ENCODE measurements at regions not wholly inside any gene's neighbourhood (a gene's known extent, or its start where the extent isn't known, plus 50 kb on each side); places are given as distances from the start of the nearest gene placed in this dataset.

DNA sequence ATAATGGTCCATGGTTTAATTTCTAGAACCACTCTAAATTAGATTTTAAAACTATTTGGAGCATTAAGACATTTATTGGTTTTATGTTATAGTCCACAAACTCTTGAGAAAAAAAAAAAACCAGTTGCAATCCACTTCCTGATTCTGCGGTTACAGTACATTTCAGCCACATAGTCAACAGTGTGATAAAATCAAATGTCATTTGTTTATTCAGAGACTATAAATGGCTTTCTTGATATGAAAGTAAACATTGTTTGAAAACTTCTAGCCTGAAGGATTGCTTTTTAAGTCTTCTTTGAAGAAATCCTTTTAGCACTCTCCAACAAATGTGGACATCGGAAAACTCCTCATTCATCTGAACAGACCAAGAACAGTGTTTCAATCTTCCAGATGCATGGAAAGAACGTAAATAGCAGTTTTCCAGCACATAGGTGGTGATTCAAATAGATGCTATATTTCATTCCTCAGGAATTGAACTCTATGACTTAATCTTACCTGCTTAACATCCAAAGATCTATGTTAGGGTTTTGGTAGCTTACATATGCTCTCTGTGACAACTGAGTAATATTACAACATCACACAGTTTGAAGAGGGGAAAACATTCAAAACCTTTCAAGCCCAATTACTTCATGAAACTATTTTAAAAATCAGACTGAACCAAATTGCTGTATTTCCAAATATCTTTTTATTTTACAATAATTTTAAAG lies 87.8 kb upstream of the UBE2E2 start:
- TF ChIP-seq BACH2 (CRISPR knock-in tag; IDR thresholded peaks at IDR 0.05; ENCODE audit: borderline replicate concordance) (no peak), ARNTL (CRISPR knock-in tag; IDR thresholded peaks at IDR 0.05; ENCODE audit: borderline replicate concordance, low read depth) (no peak), ESRRG (CRISPR knock-in tag; IDR thresholded peaks at IDR 0.05) (no peak), ZFP3 (CRISPR knock-in tag; IDR thresholded peaks at IDR 0.05) (no peak), ZC3H10 (CRISPR knock-in tag; IDR thresholded peaks at IDR 0.05) (no peak)
- TF ChIP-seq, protein P1, sequence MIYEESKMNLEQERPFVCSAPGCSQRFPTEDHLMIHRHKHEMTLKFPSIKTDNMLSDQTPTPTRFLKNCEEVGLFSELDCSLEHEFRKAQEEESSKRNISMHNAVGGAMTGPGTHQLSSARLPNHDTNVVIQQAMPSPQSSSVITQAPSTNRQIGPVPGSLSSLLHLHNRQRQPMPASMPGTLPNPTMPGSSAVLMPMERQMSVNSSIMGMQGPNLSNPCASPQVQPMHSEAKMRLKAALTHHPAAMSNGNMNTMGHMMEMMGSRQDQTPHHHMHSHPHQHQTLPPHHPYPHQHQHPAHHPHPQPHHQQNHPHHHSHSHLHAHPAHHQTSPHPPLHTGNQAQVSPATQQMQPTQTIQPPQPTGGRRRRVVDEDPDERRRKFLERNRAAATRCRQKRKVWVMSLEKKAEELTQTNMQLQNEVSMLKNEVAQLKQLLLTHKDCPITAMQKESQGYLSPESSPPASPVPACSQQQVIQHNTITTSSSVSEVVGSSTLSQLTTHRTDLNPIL (CRISPR knock-in tag; IDR thresholded peaks at IDR 0.05; ENCODE audit: low read depth), result no peak
- TF ChIP-seq, protein P2, sequence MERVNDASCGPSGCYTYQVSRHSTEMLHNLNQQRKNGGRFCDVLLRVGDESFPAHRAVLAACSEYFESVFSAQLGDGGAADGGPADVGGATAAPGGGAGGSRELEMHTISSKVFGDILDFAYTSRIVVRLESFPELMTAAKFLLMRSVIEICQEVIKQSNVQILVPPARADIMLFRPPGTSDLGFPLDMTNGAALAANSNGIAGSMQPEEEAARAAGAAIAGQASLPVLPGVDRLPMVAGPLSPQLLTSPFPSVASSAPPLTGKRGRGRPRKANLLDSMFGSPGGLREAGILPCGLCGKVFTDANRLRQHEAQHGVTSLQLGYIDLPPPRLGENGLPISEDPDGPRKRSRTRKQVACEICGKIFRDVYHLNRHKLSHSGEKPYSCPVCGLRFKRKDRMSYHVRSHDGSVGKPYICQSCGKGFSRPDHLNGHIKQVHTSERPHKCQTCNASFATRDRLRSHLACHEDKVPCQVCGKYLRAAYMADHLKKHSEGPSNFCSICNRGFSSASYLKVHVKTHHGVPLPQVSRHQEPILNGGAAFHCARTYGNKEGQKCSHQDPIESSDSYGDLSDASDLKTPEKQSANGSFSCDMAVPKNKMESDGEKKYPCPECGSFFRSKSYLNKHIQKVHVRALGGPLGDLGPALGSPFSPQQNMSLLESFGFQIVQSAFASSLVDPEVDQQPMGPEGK (CRISPR knock-in tag; IDR thresholded peaks at IDR 0.05; ENCODE audit: borderline replicate concordance), result no peak

All from SK-N-SH treated with all-trans-retinoic acid at 6 μM for 48 hours (cell line).